Activated T-cell treated with anti-CD3 and anti-CD28 coated beads, Interleukin-2, amount 50 U/mL, for 24 hours (primary cell): ENCODE measurements at regions not wholly inside any gene's neighbourhood (a gene's known extent, or its start where the extent isn't known, plus 50 kb on each side); places are given as distances from the start of the nearest gene placed in this dataset.

Experiments used
- DNase-seq: peaks from one replicate; pipeline ENCODE4 v3.0.0-alpha.2; 2020
- H3K27ac Mint-ChIP-seq: 2 replicates; pipeline ENCODE4 v1.8.0; 2020; ENCODE audit warnings: mild to moderate bottlenecking, mixed read lengths
- H3K27me3 Mint-ChIP-seq: 2 replicates; pipeline ENCODE4 v1.8.0; 2020; ENCODE audit warnings: mixed read lengths
- H3K36me3 Mint-ChIP-seq: 2 replicates; pipeline ENCODE4 v1.8.0; 2020; ENCODE audit warnings: low read depth, mixed read lengths
- H3K4me1 Mint-ChIP-seq: 2 replicates; pipeline ENCODE4 v1.8.0; 2020; ENCODE audit warnings: low read depth, mixed read lengths
- H3K4me3 Mint-ChIP-seq: 2 replicates; pipeline ENCODE4 v1.8.0; 2020; ENCODE audit warnings: mild to moderate bottlenecking, moderate library complexity, mixed read lengths
- H3K9me3 Mint-ChIP-seq: 2 replicates; pipeline ENCODE4 v1.8.0; 2020; ENCODE audit warnings: mixed read lengths

GRCh38 chr12:105761075-105761474 lies 377.7 kb downstream of the NUAK1 start:
- Mint-ChIP-seq H3K27me3 (peaks cover 4% of the 10 kb centered on the region), H3K27ac (no peak overlapping the region), H3K36me3 (no peaks in the 10 kb centered on the region), H3K9me3 (no peaks in the 10 kb centered on the region), H3K4me1 (no peaks in the 10 kb centered on the region), H3K4me3 (no peak overlapping the region)
- no peak for DNase-seq

GRCh38 chr12:105764216-105764835 lies 374.4 kb downstream of the NUAK1 start:
- peaks cover 4% of the 10 kb centered on the region for H3K27me3 Mint-ChIP-seq
- H3K36me3 Mint-ChIP-seq, result no peaks in the 10 kb centered on the region
- no peaks in the 10 kb centered on the region for H3K9me3 Mint-ChIP-seq
- no peak overlapping the region for H3K27ac Mint-ChIP-seq
- no peak for DNase-seq
- H3K4me3 Mint-ChIP-seq, result no peak overlapping the region
- no peaks in the 10 kb centered on the region for H3K4me1 Mint-ChIP-seq

- no peak overlapping the region for H3K4me3 Mint-ChIP-seq
- no peaks in the 10 kb centered on the region for H3K36me3 Mint-ChIP-seq
- H3K27me3 Mint-ChIP-seq, result peaks cover 4% of the 10 kb centered on the region
- no peak overlapping the region for H3K27ac Mint-ChIP-seq
- H3K9me3 Mint-ChIP-seq, result no peaks in the 10 kb centered on the region
- H3K4me1 Mint-ChIP-seq, result no peaks in the 10 kb centered on the region
- DNase-seq, result no peak
Observed at GRCh38 chr12:105765053-105766014, 373.4 kb downstream of the NUAK1 start.

- Mint-ChIP-seq H3K4me1 (no peaks in the 10 kb centered on the region), H3K9me3 (no peaks in the 10 kb centered on the region), H3K27me3 (peaks cover 9% of the 10 kb centered on the region), H3K27ac (no peak overlapping the region), H3K36me3 (no peaks in the 10 kb centered on the region), H3K4me3 (no peak overlapping the region)
- no peak for DNase-seq
Observed at GRCh38 chr12:105766029-105766428, 372.7 kb downstream of the NUAK1 start.

DNA sequence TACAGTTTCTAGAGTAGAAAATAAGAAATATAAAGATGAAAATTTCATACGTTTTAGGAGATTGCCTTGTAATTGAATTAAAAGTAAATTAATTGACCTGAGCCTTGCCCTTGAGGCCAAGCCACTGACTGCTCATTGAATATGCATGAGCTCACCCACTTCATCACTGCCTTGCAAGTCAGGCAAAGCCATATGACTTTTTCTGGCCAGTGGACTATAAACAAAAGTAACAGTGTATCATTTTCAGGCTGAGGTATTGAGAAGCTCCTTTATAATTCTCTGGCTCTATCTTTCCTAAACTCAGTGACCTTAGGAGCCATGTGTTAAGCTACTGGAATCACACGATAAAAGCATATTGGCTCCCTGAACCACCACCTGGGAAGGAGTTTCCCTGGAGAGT lies 369.3 kb downstream of the NUAK1 start:
- Mint-ChIP-seq H3K9me3 (no peaks in the 10 kb centered on the region), H3K4me1 (no peaks in the 10 kb centered on the region), H3K4me3 (no peak overlapping the region), H3K36me3 (no peaks in the 10 kb centered on the region), H3K27ac (no peak overlapping the region), H3K27me3 (peaks cover 9% of the 10 kb centered on the region)
- no peak for DNase-seq

- Mint-ChIP-seq H3K9me3 (no peaks in the 10 kb centered on the region), H3K36me3 (no peaks in the 10 kb centered on the region), H3K4me3 (no peak overlapping the region), H3K27me3 (peaks cover 9% of the 10 kb centered on the region), H3K27ac (no peak overlapping the region), H3K4me1 (no peaks in the 10 kb centered on the region)
- DNase-seq, result no peak
Observed at GRCh38 chr12:105773471-105773870, 365.3 kb downstream of the NUAK1 start.

GRCh38 chr12:105774037-105774436 lies 364.7 kb downstream of the NUAK1 start:
- peaks cover 9% of the 10 kb centered on the region for H3K27me3 Mint-ChIP-seq
- H3K9me3 Mint-ChIP-seq, result no peaks in the 10 kb centered on the region
- no peak overlapping the region for H3K4me3 Mint-ChIP-seq
- H3K4me1 Mint-ChIP-seq, result no peaks in the 10 kb centered on the region
- no peak overlapping the region for H3K27ac Mint-ChIP-seq
- DNase-seq, result no peak
- no peaks in the 10 kb centered on the region for H3K36me3 Mint-ChIP-seq

- Mint-ChIP-seq H3K36me3 (no peaks in the 10 kb centered on the region), H3K27ac (no peak overlapping the region), H3K27me3 (peaks cover 9% of the 10 kb centered on the region), H3K9me3 (no peaks in the 10 kb centered on the region), H3K4me1 (no peaks in the 10 kb centered on the region), H3K4me3 (no peak overlapping the region)
- DNase-seq, result no peak
Observed at GRCh38 chr12:105775343-105775742, 363.4 kb downstream of the NUAK1 start.

- DNase-seq, result no peak
- Mint-ChIP-seq H3K27me3 (no peaks in the 10 kb centered on the region), H3K4me1 (peaks cover 5% of the 10 kb centered on the region), H3K27ac (no peak overlapping the region), H3K4me3 (no peak overlapping the region), H3K36me3 (no peaks in the 10 kb centered on the region), H3K9me3 (peaks cover under 1% of the 10 kb centered on the region)
Observed at GRCh38 chr12:105783983-105784947, 354.5 kb downstream of the NUAK1 start.

DNA sequence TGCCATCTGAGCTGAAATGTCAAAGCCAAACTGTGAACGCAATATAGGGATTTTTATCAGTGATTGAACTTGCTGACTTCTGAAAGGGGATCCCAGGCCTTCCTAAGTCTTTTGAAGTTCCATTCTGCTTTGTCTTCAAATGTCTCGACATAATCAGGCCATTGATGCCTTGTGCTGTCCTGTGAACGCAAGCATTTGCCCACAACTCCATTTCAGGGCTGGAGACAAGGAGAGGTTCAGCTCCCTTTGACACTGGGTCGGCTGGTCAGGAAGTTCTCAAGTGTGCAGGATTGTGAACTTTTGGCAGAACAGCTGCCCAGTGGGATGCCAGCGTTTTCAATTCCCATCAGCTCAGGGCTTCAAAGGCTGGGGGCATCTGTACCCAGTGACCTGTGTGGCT lies 345.3 kb downstream of the NUAK1 start:
- Mint-ChIP-seq H3K4me3 (no peak overlapping the region), H3K27ac (no peak overlapping the region), H3K36me3 (no peaks in the 10 kb centered on the region), H3K27me3 (no peaks in the 10 kb centered on the region), H3K9me3 (peaks cover 12% of the 10 kb centered on the region), H3K4me1 (no peaks in the 10 kb centered on the region)
- no peak for DNase-seq

DNA sequence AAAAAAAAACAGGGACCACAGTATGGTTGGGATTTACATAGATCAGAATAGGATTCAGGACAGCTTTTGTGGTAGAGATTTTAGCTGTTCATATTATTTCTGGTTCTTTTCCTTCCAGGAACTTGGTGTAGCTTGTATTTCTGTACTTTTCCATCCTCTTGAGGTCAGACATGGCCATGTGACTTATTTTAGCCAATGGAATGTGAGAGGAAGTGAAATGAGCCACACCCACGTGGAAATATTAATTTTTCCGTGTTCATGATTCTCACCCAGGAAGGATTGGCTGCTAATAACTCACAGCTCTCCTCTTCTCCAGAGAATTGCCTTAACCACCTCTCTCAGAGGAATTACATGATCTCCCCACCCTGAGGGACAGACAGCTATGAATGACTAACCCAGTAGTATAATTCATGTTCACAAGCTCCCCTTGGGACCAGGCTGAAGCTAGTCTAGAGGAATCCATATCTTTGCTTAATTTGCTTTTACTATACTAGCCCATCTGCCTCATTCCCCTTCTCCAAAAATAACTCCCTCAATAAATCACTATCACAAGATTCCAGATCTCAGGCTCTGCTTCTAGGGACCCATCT lies 340.4 kb downstream of the NUAK1 start:
- no peaks in the 10 kb centered on the region for H3K27me3 Mint-ChIP-seq
- no peaks in the 10 kb centered on the region for H3K4me1 Mint-ChIP-seq
- DNase-seq, result no peak
- H3K36me3 Mint-ChIP-seq, result no peaks in the 10 kb centered on the region
- H3K4me3 Mint-ChIP-seq, result no peak overlapping the region
- H3K9me3 Mint-ChIP-seq, result no peaks in the 10 kb centered on the region
- H3K27ac Mint-ChIP-seq, result no peak overlapping the region

GRCh38 chr12:105799103-105799502 lies 339.7 kb downstream of the NUAK1 start:
- Mint-ChIP-seq H3K4me3 (no peak overlapping the region), H3K27me3 (no peaks in the 10 kb centered on the region), H3K9me3 (no peaks in the 10 kb centered on the region), H3K36me3 (no peaks in the 10 kb centered on the region), H3K27ac (no peak overlapping the region), H3K4me1 (no peaks in the 10 kb centered on the region)
- DNase-seq, result no peak

DNA sequence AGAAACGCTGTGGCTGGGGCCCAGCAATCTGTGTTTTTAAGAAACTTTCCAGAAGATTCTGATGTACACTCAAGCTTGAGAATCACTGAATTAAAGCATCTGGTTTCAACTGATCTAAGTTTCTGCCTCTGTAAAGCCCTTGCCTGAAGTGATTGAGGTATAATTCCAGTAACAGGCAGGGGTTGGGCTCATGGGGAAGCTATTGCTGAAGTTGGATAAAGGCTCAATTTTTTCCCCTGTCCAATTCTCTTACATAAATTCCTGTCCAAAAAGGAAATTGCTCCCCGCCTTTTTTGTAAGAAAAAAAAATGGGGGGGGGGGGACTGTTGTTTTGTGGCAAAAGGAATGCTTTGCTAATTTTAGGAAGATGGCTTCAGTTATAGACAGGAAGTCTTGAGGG lies 337.4 kb downstream of the NUAK1 start:
- H3K36me3 Mint-ChIP-seq, result no peaks in the 10 kb centered on the region
- no peaks in the 10 kb centered on the region for H3K4me1 Mint-ChIP-seq
- H3K27me3 Mint-ChIP-seq, result no peaks in the 10 kb centered on the region
- no peaks in the 10 kb centered on the region for H3K9me3 Mint-ChIP-seq
- no peak overlapping the region for H3K4me3 Mint-ChIP-seq
- DNase-seq, result no peak
- H3K27ac Mint-ChIP-seq, result no peak overlapping the region

DNA sequence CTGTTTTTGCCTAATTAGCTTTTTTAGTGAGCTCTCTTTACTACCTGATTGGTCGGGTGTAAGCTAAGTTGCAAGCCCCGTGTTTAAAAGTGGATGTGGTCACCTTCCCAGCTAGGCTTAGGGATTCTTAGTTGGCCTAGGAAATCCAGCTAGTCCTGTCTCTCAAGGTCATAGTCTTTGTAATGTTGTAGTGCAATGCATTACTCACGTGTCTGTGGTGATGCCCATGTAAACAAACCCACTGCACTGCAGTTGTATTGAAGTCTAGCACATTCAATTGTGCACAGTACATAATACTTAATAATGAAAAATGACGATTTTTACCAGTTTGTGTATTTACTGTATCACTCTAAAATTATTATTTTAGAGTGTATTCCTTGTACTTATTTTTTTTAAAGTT lies 335.5 kb downstream of the NUAK1 start:
- Mint-ChIP-seq H3K4me3 (no peak overlapping the region), H3K27ac (no peak overlapping the region), H3K4me1 (no peaks in the 10 kb centered on the region), H3K36me3 (no peaks in the 10 kb centered on the region), H3K27me3 (no peaks in the 10 kb centered on the region), H3K9me3 (no peaks in the 10 kb centered on the region)
- no peak for DNase-seq
